ENCODE measurements at regions not wholly inside any gene's neighbourhood (a gene's known extent, or its start where the extent isn't known, plus 50 kb on each side); places are given as distances from the start of the nearest gene placed in this dataset.

GRCh38 chr9:115328228-115328627 lies 210.3 kb upstream of the TNC start:
- TF ChIP-seq CTCF (IDR thresholded peaks at IDR 0.05; ENCODE audit: low read depth, low read length) (no peak), EZH2phosphoT487 (IDR thresholded peaks at IDR 0.05; ENCODE audit: low read depth) (no peak)

All from OCI-LY3 (cell line).